HL-60 (cell line): ENCODE measurements at regions not wholly inside any gene's neighbourhood (a gene's known extent, or its start where the extent isn't known, plus 50 kb on each side); places are given as distances from the start of the nearest gene placed in this dataset.
"Not testable (repeated sequence)": the region's sequence is repeated elsewhere in the genome, so short reads cannot be mapped to it uniquely, and the experiment has no call there.

Experiments
- DNase-seq, 2 experiments: peaks; one replicate each; pipeline ENCODE4 v3.0.0-alpha.2; 2010 to 2020; ENCODE audit warnings: low read depth in 1 of 2, low spot score in 1 of 2
- H3K27ac ChIP-seq: fragments of 250-450 bp; sonication (Bioruptor Pico); replicated peaks from 2 replicates; pipeline ENCODE4 v1.5.1; 2020; ENCODE audit warnings: mild to moderate bottlenecking, moderate library complexity
- H3K27me3 ChIP-seq: fragments of 250-450 bp; sonication (Bioruptor Pico); 2 replicates; pipeline ENCODE4 v1.5.1; 2021; ENCODE audit warnings: mild to moderate bottlenecking, moderate library complexity; ENCODE audit not compliant: insufficient read depth, poor library complexity, severe bottlenecking
- H3K4me3 ChIP-seq: replicated peaks from 2 replicates; pipeline ENCODE4 v1.5.1; 2011; ENCODE audit warnings: mild to moderate bottlenecking, control low read depth, low read length; ENCODE audit not compliant: insufficient read depth
- GABPA ChIP-seq: IDR thresholded peaks from 2 replicates; pipeline ENCODE4 v1.6.1; 2012; ENCODE audit warnings: low read depth
- POLR2AphosphoS5 ChIP-seq: IDR thresholded peaks from 2 replicates; pipeline ENCODE4 v1.6.1; 2012; ENCODE audit warnings: low read depth
- SPI1 ChIP-seq: IDR thresholded peaks from 2 replicates; pipeline ENCODE4 v1.6.1; 2012; ENCODE audit warnings: low read depth, mild to moderate bottlenecking, borderline replicate concordance
- TF ChIP-seq, protein P1 (sequence below): IDR thresholded peaks from one replicate; pipeline ENCODE4 v1.5.1; 2011; ENCODE audit warnings: low read length, control low read depth, inconsistent platforms; ENCODE audit not compliant: insufficient read depth
- TF ChIP-seq, protein P2 (sequence below): IDR thresholded peaks from 2 replicates; pipeline ENCODE4 v1.6.1; 2012; ENCODE audit warnings: low read depth; ENCODE audit not compliant: insufficient replicate concordance

DNA sequence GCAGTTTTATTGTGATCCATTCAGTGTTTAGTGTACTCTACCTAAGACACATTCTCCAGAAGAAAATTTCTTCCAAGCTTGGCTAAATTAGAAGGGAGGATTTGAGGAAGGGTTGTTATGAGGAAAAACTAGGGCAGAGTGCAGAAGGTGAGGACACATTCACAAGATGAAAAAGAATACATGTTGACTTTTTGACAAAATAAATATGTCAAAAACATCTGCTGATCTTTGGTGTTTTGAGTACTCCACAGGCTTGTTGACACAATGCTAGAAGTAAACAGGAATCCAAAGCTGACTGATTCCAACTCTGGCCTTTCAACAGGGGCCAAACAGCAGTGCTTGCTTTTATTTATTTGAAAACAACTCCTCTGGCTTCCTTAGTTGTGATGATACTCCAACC lies 125.8 kb upstream of the SLC7A11 start:
- Histone ChIP-seq H3K27me3 (no peaks in the 10 kb centered on the region), H3K4me3 (no peak overlapping the region), H3K27ac (no peak overlapping the region)
- TF ChIP-seq, protein P1, sequence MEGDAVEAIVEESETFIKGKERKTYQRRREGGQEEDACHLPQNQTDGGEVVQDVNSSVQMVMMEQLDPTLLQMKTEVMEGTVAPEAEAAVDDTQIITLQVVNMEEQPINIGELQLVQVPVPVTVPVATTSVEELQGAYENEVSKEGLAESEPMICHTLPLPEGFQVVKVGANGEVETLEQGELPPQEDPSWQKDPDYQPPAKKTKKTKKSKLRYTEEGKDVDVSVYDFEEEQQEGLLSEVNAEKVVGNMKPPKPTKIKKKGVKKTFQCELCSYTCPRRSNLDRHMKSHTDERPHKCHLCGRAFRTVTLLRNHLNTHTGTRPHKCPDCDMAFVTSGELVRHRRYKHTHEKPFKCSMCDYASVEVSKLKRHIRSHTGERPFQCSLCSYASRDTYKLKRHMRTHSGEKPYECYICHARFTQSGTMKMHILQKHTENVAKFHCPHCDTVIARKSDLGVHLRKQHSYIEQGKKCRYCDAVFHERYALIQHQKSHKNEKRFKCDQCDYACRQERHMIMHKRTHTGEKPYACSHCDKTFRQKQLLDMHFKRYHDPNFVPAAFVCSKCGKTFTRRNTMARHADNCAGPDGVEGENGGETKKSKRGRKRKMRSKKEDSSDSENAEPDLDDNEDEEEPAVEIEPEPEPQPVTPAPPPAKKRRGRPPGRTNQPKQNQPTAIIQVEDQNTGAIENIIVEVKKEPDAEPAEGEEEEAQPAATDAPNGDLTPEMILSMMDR, result no peak
- TF ChIP-seq POLR2AphosphoS5 (no peak), SPI1 (no peak), GABPA (no peak)
- TF ChIP-seq, protein P2, sequence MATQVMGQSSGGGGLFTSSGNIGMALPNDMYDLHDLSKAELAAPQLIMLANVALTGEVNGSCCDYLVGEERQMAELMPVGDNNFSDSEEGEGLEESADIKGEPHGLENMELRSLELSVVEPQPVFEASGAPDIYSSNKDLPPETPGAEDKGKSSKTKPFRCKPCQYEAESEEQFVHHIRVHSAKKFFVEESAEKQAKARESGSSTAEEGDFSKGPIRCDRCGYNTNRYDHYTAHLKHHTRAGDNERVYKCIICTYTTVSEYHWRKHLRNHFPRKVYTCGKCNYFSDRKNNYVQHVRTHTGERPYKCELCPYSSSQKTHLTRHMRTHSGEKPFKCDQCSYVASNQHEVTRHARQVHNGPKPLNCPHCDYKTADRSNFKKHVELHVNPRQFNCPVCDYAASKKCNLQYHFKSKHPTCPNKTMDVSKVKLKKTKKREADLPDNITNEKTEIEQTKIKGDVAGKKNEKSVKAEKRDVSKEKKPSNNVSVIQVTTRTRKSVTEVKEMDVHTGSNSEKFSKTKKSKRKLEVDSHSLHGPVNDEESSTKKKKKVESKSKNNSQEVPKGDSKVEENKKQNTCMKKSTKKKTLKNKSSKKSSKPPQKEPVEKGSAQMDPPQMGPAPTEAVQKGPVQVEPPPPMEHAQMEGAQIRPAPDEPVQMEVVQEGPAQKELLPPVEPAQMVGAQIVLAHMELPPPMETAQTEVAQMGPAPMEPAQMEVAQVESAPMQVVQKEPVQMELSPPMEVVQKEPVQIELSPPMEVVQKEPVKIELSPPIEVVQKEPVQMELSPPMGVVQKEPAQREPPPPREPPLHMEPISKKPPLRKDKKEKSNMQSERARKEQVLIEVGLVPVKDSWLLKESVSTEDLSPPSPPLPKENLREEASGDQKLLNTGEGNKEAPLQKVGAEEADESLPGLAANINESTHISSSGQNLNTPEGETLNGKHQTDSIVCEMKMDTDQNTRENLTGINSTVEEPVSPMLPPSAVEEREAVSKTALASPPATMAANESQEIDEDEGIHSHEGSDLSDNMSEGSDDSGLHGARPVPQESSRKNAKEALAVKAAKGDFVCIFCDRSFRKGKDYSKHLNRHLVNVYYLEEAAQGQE, result no peak
- DNase-seq, result no peak

DNA sequence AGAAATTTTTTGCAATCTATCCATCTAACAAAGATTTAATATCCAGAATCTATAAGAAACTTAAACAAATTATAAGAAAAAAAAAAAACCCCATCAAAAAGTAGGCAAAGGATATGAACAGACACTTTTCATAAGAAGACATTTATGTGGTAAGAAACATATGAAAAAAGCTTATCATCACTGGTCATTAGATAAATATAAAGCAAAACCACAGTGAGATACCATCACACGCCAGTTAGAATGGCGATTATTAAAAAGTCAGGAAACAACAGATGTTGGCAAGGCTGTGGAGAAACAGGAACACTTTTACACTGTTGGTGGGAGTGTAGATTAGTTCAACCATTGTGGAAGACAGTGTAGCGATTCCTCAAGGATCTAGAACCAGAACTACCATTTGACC lies 110.3 kb upstream of the SLC7A11 start:
- not testable (repeated sequence) for DNase-seq, H3K4me3 ChIP-seq, H3K27me3 ChIP-seq, H3K27ac ChIP-seq

DNA sequence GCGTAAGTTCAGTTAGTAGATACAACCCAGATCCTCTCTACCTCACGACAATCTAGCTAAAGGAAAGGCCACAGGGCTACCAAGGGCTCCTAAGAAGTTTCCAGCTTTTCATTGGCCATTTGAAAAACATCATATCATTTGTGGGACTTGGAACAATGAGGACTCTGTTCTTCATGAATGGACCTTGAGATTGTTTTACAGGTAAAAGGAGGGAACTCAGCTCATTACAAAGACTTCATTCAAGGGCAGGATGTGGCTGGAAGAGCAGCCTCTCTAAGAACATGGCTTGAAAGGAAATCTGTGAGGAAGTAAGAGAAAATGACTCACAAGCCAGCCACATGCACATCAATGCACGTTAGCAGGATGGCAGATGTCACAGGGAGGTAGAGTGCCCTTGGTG lies 105.9 kb upstream of the SLC7A11 start:
- DNase-seq, result peak in 1 of 2 experiments; percentile 28
- TF ChIP-seq GABPA, result no peak
- TF ChIP-seq, protein P2, result no peak
- TF ChIP-seq, protein P1, result no peak
- no peak overlapping the region for H3K27ac ChIP-seq
- no peak overlapping the region for H3K4me3 ChIP-seq
- no peaks in the 10 kb centered on the region for H3K27me3 ChIP-seq

DNA sequence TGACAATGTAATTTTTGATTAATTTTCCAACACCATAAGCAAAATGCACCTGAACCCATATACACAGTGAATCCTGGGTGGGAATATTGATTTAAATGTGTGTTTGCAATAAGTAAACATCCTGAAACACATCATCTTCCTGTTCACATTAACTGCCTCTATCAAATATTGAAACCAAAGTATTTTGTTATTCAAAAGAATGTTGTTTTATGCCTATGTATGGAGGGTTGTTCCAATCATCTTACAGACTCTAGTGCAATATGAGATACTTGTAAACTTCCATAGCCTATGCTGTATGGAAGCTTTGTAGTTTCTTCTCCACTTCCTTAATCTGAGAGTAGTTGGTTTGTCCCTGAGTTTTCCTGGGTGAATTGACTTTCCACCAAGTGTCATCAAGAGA lies 105.4 kb upstream of the SLC7A11 start:
- Histone ChIP-seq H3K4me3 (no peak overlapping the region), H3K27me3 (no peaks in the 10 kb centered on the region), H3K27ac (no peak overlapping the region)
- TF ChIP-seq, protein P1, result no peak
- TF ChIP-seq SPI1 (peak; percentile 43; the same call in 1 of the 2 replicates), POLR2AphosphoS5 (no peak)
- DNase-seq, result no peak
